ENCODE measurements at regions not wholly inside any gene's neighbourhood (a gene's known extent, or its start where the extent isn't known, plus 50 kb on each side); places are given as distances from the start of the nearest gene placed in this dataset.
"Not testable (repeated sequence)": the region's sequence is repeated elsewhere in the genome, so short reads cannot be mapped to it uniquely, and the experiment has no call there.

- DNase-seq (ENCODE audit: insufficient read length, low spot score, missing footprints) = no peak
- Histone ChIP-seq H3K9me3 (ENCODE audit: low read depth, low read length) (peaks cover 2% of the 10 kb centered on the region), H3K4me1 (ENCODE audit: insufficient read depth, low read length) (no peaks in the 10 kb centered on the region), H3K27ac (ENCODE audit: low read depth, low read length) (no peak overlapping the region), H3K27me3 (ENCODE audit: insufficient read depth, low read length) (no peaks in the 10 kb centered on the region), H3K79me2 (ENCODE audit: insufficient read depth, low read length) (no peaks in the 10 kb centered on the region), H3K4me2 (ENCODE audit: insufficient read depth, low read length) (no peak overlapping the region), H4K20me1 (ENCODE audit: insufficient read depth, low read length) (no peaks in the 10 kb centered on the region), H3K36me3 (ENCODE audit: insufficient read depth, low read length) (no peaks in the 10 kb centered on the region), H3K4me3 (ENCODE audit: insufficient read depth, low read length) (no peak overlapping the region), H2AFZ (ENCODE audit: low read length) (no peak overlapping the region)
- no peak for TF ChIP-seq CTCF (IDR thresholded peaks at IDR 0.05; ENCODE audit: extremely low read depth, low read depth, low read length)
Measured at GRCh38 chr12:128109636-128110035, 157.3 kb upstream of the TMEM132C start.

DNA sequence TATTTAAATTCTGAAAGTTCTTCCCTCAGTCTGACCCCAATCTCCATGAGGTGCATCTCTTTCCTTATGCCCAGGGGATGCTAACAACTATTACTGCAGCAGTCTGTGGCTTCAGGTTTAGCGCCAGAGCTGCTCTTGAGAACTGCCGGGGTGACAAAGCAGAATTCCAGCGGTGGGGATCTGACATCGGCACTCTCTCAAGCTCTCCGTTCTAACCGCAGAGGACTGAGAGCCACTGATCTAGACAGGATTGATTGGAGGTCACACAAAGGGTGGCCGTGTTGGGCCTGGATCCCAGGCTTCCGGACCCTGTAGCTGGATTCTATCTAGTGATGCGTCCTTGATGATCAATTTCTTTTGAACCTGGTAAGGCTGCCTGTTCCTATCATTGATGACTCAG, 155.6 kb upstream of the TMEM132C start:
- Histone ChIP-seq H3K27me3 (ENCODE audit: insufficient read depth, low read length) (no peaks in the 10 kb centered on the region), H3K4me3 (ENCODE audit: insufficient read depth, low read length) (no peak overlapping the region), H3K4me2 (ENCODE audit: insufficient read depth, low read length) (no peak overlapping the region), H3K27ac (ENCODE audit: low read depth, low read length) (no peak overlapping the region), H3K36me3 (ENCODE audit: insufficient read depth, low read length) (no peaks in the 10 kb centered on the region), H2AFZ (ENCODE audit: low read length) (no peak overlapping the region), H4K20me1 (ENCODE audit: insufficient read depth, low read length) (no peaks in the 10 kb centered on the region), H3K9me3 (ENCODE audit: low read depth, low read length) (peaks cover 2% of the 10 kb centered on the region), H3K79me2 (ENCODE audit: insufficient read depth, low read length) (no peaks in the 10 kb centered on the region), H3K4me1 (ENCODE audit: insufficient read depth, low read length) (no peaks in the 10 kb centered on the region)
- TF ChIP-seq CTCF (IDR thresholded peaks at IDR 0.05; ENCODE audit: extremely low read depth, low read depth, low read length) = no peak
- no peak for DNase-seq (ENCODE audit: insufficient read length, low spot score, missing footprints)

GRCh38 chr12:128111951-128112350, 155.0 kb upstream of the TMEM132C start:
- Histone ChIP-seq H3K36me3 (ENCODE audit: insufficient read depth, low read length) (no peaks in the 10 kb centered on the region), H2AFZ (ENCODE audit: low read length) (no peak overlapping the region), H3K4me3 (ENCODE audit: insufficient read depth, low read length) (no peak overlapping the region), H3K4me1 (ENCODE audit: insufficient read depth, low read length) (no peaks in the 10 kb centered on the region), H3K79me2 (ENCODE audit: insufficient read depth, low read length) (no peaks in the 10 kb centered on the region), H3K27ac (ENCODE audit: low read depth, low read length) (no peak overlapping the region), H3K4me2 (ENCODE audit: insufficient read depth, low read length) (no peak overlapping the region), H3K27me3 (ENCODE audit: insufficient read depth, low read length) (no peaks in the 10 kb centered on the region), H3K9me3 (ENCODE audit: low read depth, low read length) (peaks cover 2% of the 10 kb centered on the region), H4K20me1 (ENCODE audit: insufficient read depth, low read length) (no peaks in the 10 kb centered on the region)
- no peak for TF ChIP-seq CTCF (IDR thresholded peaks at IDR 0.05; ENCODE audit: extremely low read depth, low read depth, low read length)
- no peak for DNase-seq (ENCODE audit: insufficient read length, low spot score, missing footprints)

DNA sequence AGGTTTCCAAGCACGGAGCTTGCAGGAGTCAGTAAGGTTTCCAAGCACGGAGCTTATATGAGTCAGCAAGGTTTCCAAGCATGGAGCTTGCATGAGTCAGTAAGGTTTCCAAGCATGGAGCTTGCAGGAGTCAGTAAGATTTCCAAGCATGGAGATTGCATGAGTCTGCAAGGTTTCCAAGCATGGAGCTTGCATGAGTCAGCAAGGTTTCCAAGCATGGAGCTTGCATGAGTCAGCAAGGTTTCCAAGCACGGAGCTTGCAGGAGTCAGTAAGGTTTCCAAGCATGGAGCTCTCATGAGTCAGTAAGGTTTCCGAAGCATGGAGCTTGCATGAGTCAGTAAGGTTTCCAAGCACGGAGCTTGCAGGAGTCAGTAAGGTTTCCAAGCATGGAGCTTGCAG, 153.7 kb upstream of the TMEM132C start:
- not testable (repeated sequence) for H3K4me1 ChIP-seq (ENCODE audit: insufficient read depth, low read length); DNase-seq (ENCODE audit: insufficient read length, low spot score, missing footprints); H2AFZ ChIP-seq (ENCODE audit: low read length); H3K4me3 ChIP-seq (ENCODE audit: insufficient read depth, low read length); H3K4me2 ChIP-seq (ENCODE audit: insufficient read depth, low read length); H3K36me3 ChIP-seq (ENCODE audit: insufficient read depth, low read length); H3K27ac ChIP-seq (ENCODE audit: low read depth, low read length); H3K9me3 ChIP-seq (ENCODE audit: low read depth, low read length); H4K20me1 ChIP-seq (ENCODE audit: insufficient read depth, low read length); H3K27me3 ChIP-seq (ENCODE audit: insufficient read depth, low read length); H3K79me2 ChIP-seq (ENCODE audit: insufficient read depth, low read length)

DNA sequence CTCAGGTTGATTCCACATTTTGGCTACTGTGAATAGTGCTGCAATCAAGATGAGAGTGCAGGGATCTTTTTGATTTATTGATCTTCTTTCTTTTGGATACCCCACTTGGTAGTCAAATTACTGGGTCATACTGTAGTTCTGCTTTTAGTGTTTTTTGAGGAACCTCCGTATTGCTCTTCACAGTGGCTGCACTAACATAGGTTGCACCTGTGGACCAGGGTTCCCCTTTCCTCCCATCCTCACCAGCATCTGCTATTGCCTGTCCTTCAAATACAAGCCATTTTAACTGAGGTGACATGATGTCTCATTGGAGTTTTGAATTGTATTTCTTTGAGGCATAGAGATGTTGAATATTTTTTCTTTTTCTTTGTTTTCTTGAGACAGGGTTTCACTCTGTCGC, 152.5 kb upstream of the TMEM132C start:
- H3K4me3 ChIP-seq (ENCODE audit: insufficient read depth, low read length) = no peak overlapping the region
- H2AFZ ChIP-seq (ENCODE audit: low read length) = no peak overlapping the region
- H3K36me3 ChIP-seq (ENCODE audit: insufficient read depth, low read length) = no peaks in the 10 kb centered on the region
- H3K27me3 ChIP-seq (ENCODE audit: insufficient read depth, low read length) = no peaks in the 10 kb centered on the region
- H3K9me3 ChIP-seq (ENCODE audit: low read depth, low read length) = peaks cover 4% of the 10 kb centered on the region
- no peaks in the 10 kb centered on the region for H3K79me2 ChIP-seq (ENCODE audit: insufficient read depth, low read length)
- H4K20me1 ChIP-seq (ENCODE audit: insufficient read depth, low read length) = no peaks in the 10 kb centered on the region
- no peak for DNase-seq (ENCODE audit: insufficient read length, low spot score, missing footprints)
- no peak for TF ChIP-seq CTCF (IDR thresholded peaks at IDR 0.05; ENCODE audit: extremely low read depth, low read depth, low read length)
- no peak overlapping the region for H3K4me2 ChIP-seq (ENCODE audit: insufficient read depth, low read length)
- H3K27ac ChIP-seq (ENCODE audit: low read depth, low read length) = no peak overlapping the region
- H3K4me1 ChIP-seq (ENCODE audit: insufficient read depth, low read length) = no peaks in the 10 kb centered on the region
